DOHH2 (cell line): ENCODE measurements at regions not wholly inside any gene's neighbourhood (a gene's known extent, or its start where the extent isn't known, plus 50 kb on each side); places are given as distances from the start of the nearest gene placed in this dataset.

Source experiments
- EZH2phosphoT487 ChIP-seq: fragments of 200-600 bp; sonication (generic); IDR thresholded peaks from 2 replicates; pipeline ENCODE4 v1.6.1; 2017; ENCODE audit warnings: borderline replicate concordance, mild to moderate bottlenecking, antibody characterized with exemption, low read length, moderate library complexity, mixed read lengths
- TF ChIP-seq, protein P1 (sequence below): fragments of 200-600 bp; sonication (generic); IDR thresholded peaks from one replicate; pipeline ENCODE4 v1.5.1; 2014; ENCODE audit warnings: antibody characterized with exemption, mild to moderate bottlenecking, low read depth, low read length; ENCODE audit not compliant: poor library complexity, severe bottlenecking

- TF ChIP-seq, protein P1, sequence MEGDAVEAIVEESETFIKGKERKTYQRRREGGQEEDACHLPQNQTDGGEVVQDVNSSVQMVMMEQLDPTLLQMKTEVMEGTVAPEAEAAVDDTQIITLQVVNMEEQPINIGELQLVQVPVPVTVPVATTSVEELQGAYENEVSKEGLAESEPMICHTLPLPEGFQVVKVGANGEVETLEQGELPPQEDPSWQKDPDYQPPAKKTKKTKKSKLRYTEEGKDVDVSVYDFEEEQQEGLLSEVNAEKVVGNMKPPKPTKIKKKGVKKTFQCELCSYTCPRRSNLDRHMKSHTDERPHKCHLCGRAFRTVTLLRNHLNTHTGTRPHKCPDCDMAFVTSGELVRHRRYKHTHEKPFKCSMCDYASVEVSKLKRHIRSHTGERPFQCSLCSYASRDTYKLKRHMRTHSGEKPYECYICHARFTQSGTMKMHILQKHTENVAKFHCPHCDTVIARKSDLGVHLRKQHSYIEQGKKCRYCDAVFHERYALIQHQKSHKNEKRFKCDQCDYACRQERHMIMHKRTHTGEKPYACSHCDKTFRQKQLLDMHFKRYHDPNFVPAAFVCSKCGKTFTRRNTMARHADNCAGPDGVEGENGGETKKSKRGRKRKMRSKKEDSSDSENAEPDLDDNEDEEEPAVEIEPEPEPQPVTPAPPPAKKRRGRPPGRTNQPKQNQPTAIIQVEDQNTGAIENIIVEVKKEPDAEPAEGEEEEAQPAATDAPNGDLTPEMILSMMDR, result no peak
- TF ChIP-seq EZH2phosphoT487, result no peak
Observed at GRCh38 chrX:9390121-9390520, 74.7 kb upstream of the TBL1X start.
